Mesothelial cell of epicardium (in vitro differentiated cells): ENCODE measurements at regions not wholly inside any gene's neighbourhood (a gene's known extent, or its start where the extent isn't known, plus 50 kb on each side); places are given as distances from the start of the nearest gene placed in this dataset.

Experiments used
- DNase-seq, 2 experiments: peaks; one replicate each; pipeline ENCODE4 v3.0.0; 2021; ENCODE audit warnings: low spot score in 2 of 2; ENCODE audit not compliant: unreplicated experiment in 2 of 2
- H3K27ac Mint-ChIP-seq: 2 replicates; pipeline ENCODE4 v1.8.0; 2021; ENCODE audit warnings: mixed read lengths
- H3K27me3 Mint-ChIP-seq: 2 replicates; pipeline ENCODE4 v1.8.0; 2021; ENCODE audit warnings: low read depth, mixed read lengths
- H3K36me3 Mint-ChIP-seq: 2 replicates; pipeline ENCODE4 v1.8.0; 2021; ENCODE audit warnings: mixed read lengths
- H3K4me1 Mint-ChIP-seq: 2 replicates; pipeline ENCODE4 v1.8.0; 2021; ENCODE audit warnings: mixed read lengths
- H3K4me3 Mint-ChIP-seq: 2 replicates; pipeline ENCODE4 v1.8.0; 2021; ENCODE audit warnings: mild to moderate bottlenecking, moderate library complexity, mixed read lengths
- H3K9me3 Mint-ChIP-seq: 2 replicates; pipeline ENCODE4 v1.8.0; 2021; ENCODE audit warnings: mixed read lengths
- TF ChIP-seq, protein P1 (sequence below): fragments of 200-600 bp; sonication (generic); IDR thresholded peaks from one replicate; pipeline ENCODE4 v1.5.0; 2021; ENCODE audit warnings: antibody characterized with exemption; ENCODE audit not compliant: unreplicated experiment

DNA sequence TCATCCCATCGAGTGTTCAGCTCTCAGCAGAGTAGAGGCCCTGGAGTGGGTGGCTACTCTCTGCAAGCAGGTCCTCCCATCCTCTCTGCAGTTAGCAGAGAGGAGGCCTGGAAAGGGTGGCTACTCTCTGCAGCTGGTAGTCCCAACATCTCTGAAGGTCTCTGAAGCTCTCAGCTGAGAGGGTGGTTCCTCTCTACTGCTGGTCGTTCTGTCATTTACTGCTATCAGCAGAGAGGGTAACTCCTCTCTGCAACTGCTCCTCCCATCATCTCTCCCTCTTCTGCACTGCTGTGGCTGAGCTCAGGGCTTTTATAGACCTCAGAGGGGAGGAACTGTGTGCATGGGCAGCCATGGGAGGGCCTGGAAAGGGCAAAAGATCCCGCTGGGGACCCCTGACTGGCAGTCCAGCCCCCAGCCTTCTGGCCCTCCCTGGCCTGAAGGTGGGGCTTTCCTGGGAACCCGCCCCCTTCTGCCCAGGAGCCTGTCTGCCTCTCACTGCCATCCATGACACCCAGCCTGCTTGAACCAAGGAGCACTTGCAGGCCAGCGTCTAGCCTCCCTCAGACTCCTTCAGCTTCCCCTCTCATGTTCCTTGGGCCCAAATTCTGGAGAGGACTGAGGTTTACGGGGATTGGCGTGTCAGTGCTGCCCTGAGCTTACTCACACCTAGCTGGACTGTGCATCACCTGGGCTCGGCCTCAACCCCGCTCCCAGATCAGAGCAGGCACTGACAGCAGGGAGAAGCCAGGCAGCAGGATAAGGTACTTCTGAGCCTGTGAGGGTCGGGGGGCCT is 898.3 kb upstream of the NEGR1 start:
- TF ChIP-seq, protein P1, sequence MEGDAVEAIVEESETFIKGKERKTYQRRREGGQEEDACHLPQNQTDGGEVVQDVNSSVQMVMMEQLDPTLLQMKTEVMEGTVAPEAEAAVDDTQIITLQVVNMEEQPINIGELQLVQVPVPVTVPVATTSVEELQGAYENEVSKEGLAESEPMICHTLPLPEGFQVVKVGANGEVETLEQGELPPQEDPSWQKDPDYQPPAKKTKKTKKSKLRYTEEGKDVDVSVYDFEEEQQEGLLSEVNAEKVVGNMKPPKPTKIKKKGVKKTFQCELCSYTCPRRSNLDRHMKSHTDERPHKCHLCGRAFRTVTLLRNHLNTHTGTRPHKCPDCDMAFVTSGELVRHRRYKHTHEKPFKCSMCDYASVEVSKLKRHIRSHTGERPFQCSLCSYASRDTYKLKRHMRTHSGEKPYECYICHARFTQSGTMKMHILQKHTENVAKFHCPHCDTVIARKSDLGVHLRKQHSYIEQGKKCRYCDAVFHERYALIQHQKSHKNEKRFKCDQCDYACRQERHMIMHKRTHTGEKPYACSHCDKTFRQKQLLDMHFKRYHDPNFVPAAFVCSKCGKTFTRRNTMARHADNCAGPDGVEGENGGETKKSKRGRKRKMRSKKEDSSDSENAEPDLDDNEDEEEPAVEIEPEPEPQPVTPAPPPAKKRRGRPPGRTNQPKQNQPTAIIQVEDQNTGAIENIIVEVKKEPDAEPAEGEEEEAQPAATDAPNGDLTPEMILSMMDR, result no peak
- peaks cover 4% of the 10 kb centered on the region for H3K9me3 Mint-ChIP-seq
- DNase-seq, result no peak
- H3K4me1 Mint-ChIP-seq, result no peaks in the 10 kb centered on the region
- H3K36me3 Mint-ChIP-seq, result no peaks in the 10 kb centered on the region
- H3K27me3 Mint-ChIP-seq, result no peaks in the 10 kb centered on the region
- H3K27ac Mint-ChIP-seq, result no peak overlapping the region
- H3K4me3 Mint-ChIP-seq, result no peak overlapping the region

DNA sequence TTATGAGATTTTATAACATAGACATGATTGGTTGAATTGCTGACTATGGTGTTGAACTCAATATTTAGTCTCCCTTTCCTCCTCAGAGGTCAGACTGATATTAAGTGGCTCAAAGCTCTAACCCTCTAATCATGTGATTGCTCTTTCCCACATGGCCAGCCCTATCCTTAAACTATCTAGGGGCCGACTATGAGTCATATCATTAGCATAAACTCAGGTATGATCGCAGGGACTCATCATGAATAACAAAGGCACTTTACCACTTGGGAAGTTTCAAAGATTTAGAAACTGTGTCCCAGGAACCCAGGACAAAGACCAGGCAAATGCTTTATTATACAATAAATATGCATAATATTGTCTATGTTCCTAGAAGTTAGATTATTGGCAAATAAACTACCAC is 894.6 kb upstream of the NEGR1 start:
- Mint-ChIP-seq H3K4me1 (no peaks in the 10 kb centered on the region), H3K27me3 (no peaks in the 10 kb centered on the region), H3K4me3 (no peak overlapping the region), H3K36me3 (no peaks in the 10 kb centered on the region), H3K27ac (no peak overlapping the region), H3K9me3 (peaks cover 4% of the 10 kb centered on the region)
- TF ChIP-seq, protein P1, result no peak
- no peak for DNase-seq

DNA sequence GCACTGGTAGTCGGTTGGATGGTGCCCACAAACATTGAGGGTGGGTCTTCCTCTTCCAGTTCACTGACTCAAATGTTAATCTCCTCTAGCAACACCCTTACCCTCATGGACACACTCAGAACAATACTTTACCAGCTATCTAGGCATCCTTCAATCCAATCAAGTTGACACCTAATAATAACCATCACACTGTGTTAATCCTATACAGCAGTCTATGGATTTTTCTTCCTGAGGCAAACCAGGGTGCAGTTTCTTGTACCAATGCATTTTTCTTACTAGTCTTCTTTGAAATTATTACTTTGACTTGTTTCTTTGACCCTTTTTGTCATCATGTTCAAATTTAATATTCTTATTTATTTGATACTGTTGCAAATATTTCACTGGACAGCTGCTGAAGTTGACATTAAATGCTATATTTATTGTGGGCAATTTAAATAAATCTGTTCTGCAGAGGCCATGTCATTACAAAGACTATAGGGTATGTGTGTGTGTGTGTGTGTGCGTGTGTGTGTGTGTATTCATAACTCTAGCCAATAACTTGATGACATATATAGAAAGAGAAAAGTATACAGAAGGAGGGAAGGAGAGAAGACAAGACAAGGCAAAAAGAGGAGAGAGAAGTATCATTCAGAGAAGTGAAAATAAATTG is 884.8 kb upstream of the NEGR1 start:
- H3K4me3 Mint-ChIP-seq, result no peak overlapping the region
- TF ChIP-seq, protein P1, result no peak
- no peaks in the 10 kb centered on the region for H3K36me3 Mint-ChIP-seq
- no peaks in the 10 kb centered on the region for H3K4me1 Mint-ChIP-seq
- DNase-seq, result no peak
- no peaks in the 10 kb centered on the region for H3K9me3 Mint-ChIP-seq
- H3K27ac Mint-ChIP-seq, result no peak overlapping the region
- H3K27me3 Mint-ChIP-seq, result no peaks in the 10 kb centered on the region

DNA sequence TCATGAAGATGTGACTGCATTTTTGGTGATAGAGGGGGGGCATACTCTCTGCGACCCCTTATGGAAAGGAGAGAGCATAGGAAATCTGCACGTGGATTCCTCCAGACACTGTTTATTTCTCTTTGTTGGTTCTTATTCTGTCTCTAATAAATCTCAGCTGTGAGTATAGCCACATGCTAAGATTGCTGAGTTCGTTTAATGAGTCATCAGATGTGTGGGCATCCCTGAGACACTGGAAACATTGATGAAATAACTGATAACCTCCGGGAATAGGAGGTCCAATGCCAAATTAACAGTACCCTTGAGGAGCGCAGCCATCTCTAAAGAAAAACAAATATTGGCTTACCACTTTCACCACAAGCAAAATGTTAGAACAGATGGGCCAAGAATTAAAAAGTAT is 880.2 kb upstream of the NEGR1 start:
- Mint-ChIP-seq H3K27me3 (no peaks in the 10 kb centered on the region), H3K4me1 (no peaks in the 10 kb centered on the region), H3K4me3 (no peak overlapping the region), H3K36me3 (no peaks in the 10 kb centered on the region), H3K27ac (no peak overlapping the region), H3K9me3 (no peaks in the 10 kb centered on the region)
- DNase-seq, result no peak
- TF ChIP-seq, protein P1, result no peak

DNA sequence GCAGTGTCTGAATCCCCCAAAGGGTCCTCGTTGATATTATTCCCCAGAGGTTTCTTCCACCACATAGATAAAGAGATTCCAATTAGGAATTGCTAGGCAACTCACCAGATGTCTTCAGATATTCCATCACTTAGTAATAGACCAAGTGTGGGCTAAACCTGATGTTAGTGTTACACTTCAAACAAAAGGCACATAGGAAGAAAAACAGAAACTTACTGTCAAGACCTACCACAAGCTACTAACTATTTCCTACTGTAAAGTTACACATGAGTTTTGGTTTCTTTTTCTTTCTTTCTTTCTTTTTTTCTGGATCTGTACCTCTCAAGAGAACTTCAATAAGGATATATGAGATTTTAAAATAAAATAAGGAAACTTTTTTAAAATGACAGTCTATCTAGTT is 879.1 kb upstream of the NEGR1 start:
- no peak overlapping the region for H3K4me3 Mint-ChIP-seq
- H3K9me3 Mint-ChIP-seq, result peaks cover 4% of the 10 kb centered on the region
- no peak for DNase-seq
- H3K27me3 Mint-ChIP-seq, result no peaks in the 10 kb centered on the region
- no peak overlapping the region for H3K27ac Mint-ChIP-seq
- H3K36me3 Mint-ChIP-seq, result no peaks in the 10 kb centered on the region
- H3K4me1 Mint-ChIP-seq, result no peaks in the 10 kb centered on the region
- TF ChIP-seq, protein P1, result no peak
